Gastrocnemius medialis (tissue), 4 donors: ENCODE measurements at regions not wholly inside any gene's neighbourhood (a gene's known extent, or its start where the extent isn't known, plus 50 kb on each side); places are given as distances from the start of the nearest gene placed in this dataset.
A peak's percentile ranks its signal among the peaks of the same experiment; 100 is the strongest.
"Not testable (repeated sequence)": the region's sequence is repeated elsewhere in the genome, so short reads cannot be mapped to it uniquely, and the experiment has no call there.

ENCODE experiments used
- ATAC-seq, 2 donors: fragments of 150-250 bp; one replicate each; pipeline ENCODE4 v1.9.1; 2016
- DNase-seq, 2 donors: peaks; one replicate each; pipeline ENCODE4 v3.0.0-alpha.2; 2019
- H3K27ac ChIP-seq, 4 donors: fragments of 200-600 bp; sonication (generic); 1 replicate in 1 of 4; 2 replicates in 3 of 4; pipeline ENCODE4 v1.5.1; 2016 to 2018; ENCODE audit warnings: mild to moderate bottlenecking in 2 of 4, moderate library complexity in 1 of 4
- H3K27me3 ChIP-seq, 3 donors: fragments of 200-600 bp; sonication (generic) in 2 of 3; 1 replicate in 1 of 3; 2 replicates in 2 of 3; pipeline versions ENCODE4 v1.5.1 to v1.6.0; 2016 to 2019; ENCODE audit warnings: mild to moderate bottlenecking in 1 of 3, moderate library complexity in 1 of 3
- H3K36me3 ChIP-seq, 2 donors: fragments of 200-600 bp; sonication (generic) in 1 of 2; one replicate each; pipeline ENCODE4 v1.5.1; 2017 to 2018
- H3K4me1 ChIP-seq, 2 donors: fragments of 200-600 bp; sonication (generic) in 1 of 2; one replicate each; pipeline ENCODE4 v1.5.1; 2016 to 2017; ENCODE audit warnings: mild to moderate bottlenecking in 2 of 2
- H3K4me3 ChIP-seq, 4 donors: fragments of 200-600 bp; sonication (generic) in 3 of 4; 1 replicate in 1 of 4; 2 replicates in 3 of 4; pipeline ENCODE4 v1.5.1; 2016 to 2019; ENCODE audit warnings: mild to moderate bottlenecking in 2 of 4
- H3K9me3 ChIP-seq, 3 donors: fragments of 200-600 bp; sonication (generic) in 2 of 3; 1 replicate in 1 of 3; 2 replicates in 2 of 3; pipeline ENCODE4 v1.5.1; 2016 to 2019
- POLR2A ChIP-seq, 2 donors: fragments of 450-650 bp; IDR thresholded peaks; one replicate each; pipeline ENCODE4 v1.6.1; 2017; ENCODE audit warnings: antibody characterized with exemption in 2 of 2, mild to moderate bottlenecking in 2 of 2, moderate library complexity in 2 of 2
- in situ Hi-C, 4 donors: fragments of 200-750 bp; cut with MboI; loops; one replicate each; pipeline versions ENCODE4 v1.15.0 to v1.8.0; 2017; ENCODE audit warnings: low sequenced_read_pairs in 4 of 4
- intact Hi-C: fragments of 100-400 bp; cut with DNase I; formaldehyde crosslinking; loops from one replicate; pipeline ENCODE4 v1.15.1; 2023; ENCODE audit warnings: low total_unique reads
- TF ChIP-seq, protein P1 (sequence below), 5 experiments: fragments of 450-650 bp in 3 of 5; fragments of 200-600 bp in 2 of 5; sonication (generic) in 2 of 5; IDR thresholded peaks in 4 of 5; conservative IDR thresholded peaks in 1 of 5; 1 replicate in 4 of 5; 2 replicates in 1 of 5; pipeline ENCODE4 v1.5.1; 2016 to 2019; ENCODE audit warnings: antibody characterized with exemption in 5 of 5, mild to moderate bottlenecking in 3 of 5, moderate library complexity in 3 of 5

DNA sequence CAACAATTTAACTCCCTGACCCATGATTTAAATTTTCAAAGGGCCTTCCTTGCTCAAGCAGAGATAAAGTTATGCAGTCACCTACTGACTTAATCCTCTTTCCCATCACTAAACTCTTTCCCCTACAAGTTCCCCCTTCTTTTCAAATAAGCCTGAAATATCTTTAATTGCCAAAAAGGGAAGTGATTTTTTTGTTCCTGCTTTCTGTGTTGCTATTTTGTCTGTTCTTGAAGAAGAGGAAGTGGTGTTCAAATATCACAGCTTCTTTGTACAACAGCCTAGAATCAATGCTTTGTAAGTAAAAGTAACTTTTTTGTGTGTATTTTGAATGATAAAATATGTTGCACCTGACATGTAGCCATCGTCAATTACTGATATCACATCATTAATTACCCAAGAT lies 595.9 kb downstream of the CENPC start:
- DNase-seq (no peak), ATAC-seq (no peak)
- no peak overlapping the region for H3K4me3 ChIP-seq
- TF ChIP-seq POLR2A (IDR thresholded peaks at IDR 0.05): no peak
- TF ChIP-seq, protein P1, sequence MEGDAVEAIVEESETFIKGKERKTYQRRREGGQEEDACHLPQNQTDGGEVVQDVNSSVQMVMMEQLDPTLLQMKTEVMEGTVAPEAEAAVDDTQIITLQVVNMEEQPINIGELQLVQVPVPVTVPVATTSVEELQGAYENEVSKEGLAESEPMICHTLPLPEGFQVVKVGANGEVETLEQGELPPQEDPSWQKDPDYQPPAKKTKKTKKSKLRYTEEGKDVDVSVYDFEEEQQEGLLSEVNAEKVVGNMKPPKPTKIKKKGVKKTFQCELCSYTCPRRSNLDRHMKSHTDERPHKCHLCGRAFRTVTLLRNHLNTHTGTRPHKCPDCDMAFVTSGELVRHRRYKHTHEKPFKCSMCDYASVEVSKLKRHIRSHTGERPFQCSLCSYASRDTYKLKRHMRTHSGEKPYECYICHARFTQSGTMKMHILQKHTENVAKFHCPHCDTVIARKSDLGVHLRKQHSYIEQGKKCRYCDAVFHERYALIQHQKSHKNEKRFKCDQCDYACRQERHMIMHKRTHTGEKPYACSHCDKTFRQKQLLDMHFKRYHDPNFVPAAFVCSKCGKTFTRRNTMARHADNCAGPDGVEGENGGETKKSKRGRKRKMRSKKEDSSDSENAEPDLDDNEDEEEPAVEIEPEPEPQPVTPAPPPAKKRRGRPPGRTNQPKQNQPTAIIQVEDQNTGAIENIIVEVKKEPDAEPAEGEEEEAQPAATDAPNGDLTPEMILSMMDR (IDR thresholded peaks at IDR 0.05 in 4 of 5, conservative IDR thresholded peaks at IDR 0.05 in 1 of 5): no peak
- H3K27me3 ChIP-seq: no peaks in the 10 kb centered on the region
- H3K36me3 ChIP-seq: no peaks in the 10 kb centered on the region
- no peaks in the 10 kb centered on the region for H3K4me1 ChIP-seq
- in situ Hi-C loops: no loop called here
- no peak overlapping the region for H3K27ac ChIP-seq
- intact Hi-C loops: no loop called here
- no peaks in the 10 kb centered on the region for H3K9me3 ChIP-seq

DNA sequence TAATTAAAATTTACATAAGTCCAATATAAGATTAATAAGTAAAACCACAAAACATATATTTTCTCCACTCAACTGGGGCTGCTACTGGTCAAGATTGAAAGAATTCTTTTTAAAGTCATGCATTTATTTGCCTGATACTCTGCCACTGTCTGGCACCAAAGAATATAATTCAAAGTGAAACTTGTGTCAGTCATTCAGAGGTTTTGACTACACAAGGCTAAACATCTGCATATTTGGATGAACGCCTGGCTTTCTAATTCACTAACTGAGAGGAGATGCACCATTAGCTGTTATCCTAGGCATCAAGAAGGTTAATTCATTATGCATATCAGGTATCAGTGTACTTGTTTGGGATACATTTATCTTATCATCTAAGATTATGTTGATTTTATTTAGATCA lies 598.5 kb downstream of the CENPC start:
- H3K4me1 ChIP-seq: no peaks in the 10 kb centered on the region
- in situ Hi-C loops: no loop called here
- H3K27ac ChIP-seq: no peak overlapping the region
- ATAC-seq (no peak), DNase-seq (no peak)
- no peaks in the 10 kb centered on the region for H3K9me3 ChIP-seq
- no peak overlapping the region for H3K4me3 ChIP-seq
- TF ChIP-seq, protein P1 (IDR thresholded peaks at IDR 0.05 in 4 of 5, conservative IDR thresholded peaks at IDR 0.05 in 1 of 5): no peak
- no peak for TF ChIP-seq POLR2A (IDR thresholded peaks at IDR 0.05)
- no peaks in the 10 kb centered on the region for H3K27me3 ChIP-seq
- intact Hi-C loops: no loop called here
- no peaks in the 10 kb centered on the region for H3K36me3 ChIP-seq

DNA sequence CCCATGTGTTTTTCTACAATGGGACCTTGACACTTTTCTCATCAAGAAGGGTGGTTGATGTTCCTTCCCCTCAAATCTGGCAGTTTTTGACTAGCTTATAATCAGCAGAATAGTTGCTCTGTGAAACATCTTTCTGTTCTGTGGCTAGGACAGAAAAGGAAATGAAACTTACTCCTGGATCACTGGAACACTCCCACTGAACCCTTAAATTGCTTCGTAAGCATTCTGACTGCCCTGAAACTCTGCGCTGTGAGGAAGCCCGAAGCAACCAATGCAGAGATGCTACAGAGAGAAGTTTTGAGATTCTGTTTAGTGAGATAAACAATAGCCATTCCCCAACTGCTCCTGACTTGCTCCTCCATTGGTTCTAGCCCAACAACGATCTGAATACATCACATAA lies 602.2 kb downstream of the CENPC start:
- in situ Hi-C loops: no loop called here
- peak in 1 of 2 donors; percentile 12 for DNase-seq
- Histone ChIP-seq H3K9me3 (no peaks in the 10 kb centered on the region), H3K36me3 (no peaks in the 10 kb centered on the region), H3K4me3 (no peak overlapping the region), H3K27me3 (no peaks in the 10 kb centered on the region), H3K4me1 (no peaks in the 10 kb centered on the region), H3K27ac (no peak overlapping the region)
- intact Hi-C loops: no loop called here
- TF ChIP-seq, protein P1 (IDR thresholded peaks at IDR 0.05 in 4 of 5, conservative IDR thresholded peaks at IDR 0.05 in 1 of 5): no peak
- no peak for TF ChIP-seq POLR2A (IDR thresholded peaks at IDR 0.05)
- ATAC-seq: no peak

DNA sequence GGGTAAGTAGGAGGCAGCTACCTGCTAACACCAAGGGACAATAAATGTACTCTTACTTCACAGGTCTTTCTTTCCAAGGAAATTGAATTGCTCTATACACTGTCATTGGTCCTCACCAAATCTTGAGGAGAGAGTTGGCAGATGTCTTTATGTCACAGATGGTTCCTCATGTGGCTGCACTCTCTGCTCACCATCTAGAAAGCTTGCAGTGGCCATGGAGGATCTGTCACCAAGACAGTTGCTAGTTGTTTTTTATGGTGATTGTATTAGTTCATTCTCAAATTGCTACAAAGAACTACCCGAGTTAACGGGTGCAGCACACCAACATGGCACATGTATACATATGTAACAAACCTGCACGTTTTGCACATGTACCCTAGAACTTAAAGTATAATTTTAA lies 613.3 kb downstream of the CENPC start:
- ATAC-seq, H3K9me3 ChIP-seq, H3K36me3 ChIP-seq, intact Hi-C loops, DNase-seq, H3K4me3 ChIP-seq, H3K4me1 ChIP-seq, H3K27me3 ChIP-seq, in situ Hi-C loops, H3K27ac ChIP-seq: not testable (repeated sequence)

DNA sequence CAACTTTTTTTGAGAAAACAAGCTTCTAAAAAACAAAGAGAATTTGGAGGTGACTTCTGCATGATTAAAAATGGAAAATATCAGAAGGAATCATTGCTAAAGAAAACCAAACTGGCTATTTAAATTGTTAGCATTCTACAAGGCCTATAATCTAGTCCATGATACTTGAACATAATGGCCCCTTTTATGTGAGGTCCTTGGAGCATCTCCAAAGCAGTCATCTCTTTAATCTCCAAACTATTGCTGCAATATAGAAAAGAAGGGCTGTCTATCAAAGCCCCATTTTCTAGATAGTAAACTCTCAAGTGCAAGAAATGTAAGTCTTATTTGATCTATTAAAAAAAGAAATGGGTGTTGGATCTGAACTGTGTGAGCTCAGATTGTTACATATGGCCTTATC lies 615.1 kb downstream of the CENPC start:
- Histone ChIP-seq H3K4me3 (no peak overlapping the region), H3K36me3 (no peaks in the 10 kb centered on the region), H3K27ac (no peak overlapping the region), H3K4me1 (no peaks in the 10 kb centered on the region), H3K27me3 (no peaks in the 10 kb centered on the region), H3K9me3 (no peaks in the 10 kb centered on the region)
- ATAC-seq (no peak), DNase-seq (no peak)
- in situ Hi-C loops (no loop called here), intact Hi-C loops (no loop called here)
- TF ChIP-seq, protein P1 (IDR thresholded peaks at IDR 0.05 in 4 of 5, conservative IDR thresholded peaks at IDR 0.05 in 1 of 5): no peak
- no peak for TF ChIP-seq POLR2A (IDR thresholded peaks at IDR 0.05)
